ENCODE measurements at regions not wholly inside any gene's neighbourhood (a gene's known extent, or its start where the extent isn't known, plus 50 kb on each side); places are given as distances from the start of the nearest gene placed in this dataset.

GRCh38 chr5:56313596-56313995 lies 80.5 kb upstream of the ANKRD55 start:
- Histone ChIP-seq H3K27ac (no peak overlapping the region), H3K27me3 (ENCODE audit: insufficient read depth in 3 of 3, low read length in 2 of 3) (no peaks in the 10 kb centered on the region), H3K9me3 (no peaks in the 10 kb centered on the region), H3K36me3 (ENCODE audit: insufficient read depth in 1 of 2, low read depth in 1 of 2) (no peaks in the 10 kb centered on the region), H3K4me1 (no peaks in the 10 kb centered on the region), H3K4me3 (no peak overlapping the region)
- intact Hi-C loops (cut with DNase I), result no loop called here
- no peak for TF ChIP-seq CTCF (IDR thresholded peaks at IDR 0.05)
- DNase-seq (no peak), ATAC-seq (no peak)

- no peaks in the 10 kb centered on the region for H3K36me3 ChIP-seq (ENCODE audit: insufficient read depth in 1 of 2, low read depth in 1 of 2)
- DNase-seq (no peak), ATAC-seq (no peak)
- no peaks in the 10 kb centered on the region for H3K4me1 ChIP-seq
- no peak for TF ChIP-seq CTCF (IDR thresholded peaks at IDR 0.05)
- intact Hi-C loops (cut with DNase I), result no loop called here
- 81 to 95% (median 92%) methylated on average over 5 of the region's 5 CpGs for WGBS, 3 donors
- H3K27ac ChIP-seq, result no peak overlapping the region
- no peak overlapping the region for H3K4me3 ChIP-seq
- H3K27me3 ChIP-seq (ENCODE audit: insufficient read depth in 3 of 3, low read length in 2 of 3), result no peaks in the 10 kb centered on the region
- no peaks in the 10 kb centered on the region for H3K9me3 ChIP-seq
Observed at GRCh38 chr5:56313004-56313531, 79.9 kb upstream of the ANKRD55 start.

GRCh38 chr5:56311306-56311905 lies 78.3 kb upstream of the ANKRD55 start:
- no peak for ATAC-seq
- no peak for TF ChIP-seq CTCF (IDR thresholded peaks at IDR 0.05)
- intact Hi-C loops (cut with DNase I), result no loop called here
- no peaks in the 10 kb centered on the region for H3K4me1 ChIP-seq
- no peaks in the 10 kb centered on the region for H3K27me3 ChIP-seq (ENCODE audit: insufficient read depth in 3 of 3, low read length in 2 of 3)
- no peak for DNase-seq
- 53 to 62% (median 56%) methylated on average over 5 of the region's 5 CpGs for WGBS, 3 donors
- H3K9me3 ChIP-seq, result no peaks in the 10 kb centered on the region
- H3K36me3 ChIP-seq (ENCODE audit: insufficient read depth in 1 of 2, low read depth in 1 of 2), result no peaks in the 10 kb centered on the region
- H3K27ac ChIP-seq, result no peak overlapping the region
- H3K4me3 ChIP-seq, result no peak overlapping the region

GRCh38 chr5:56310711-56311204 lies 77.6 kb upstream of the ANKRD55 start:
- no peak overlapping the region for H3K4me3 ChIP-seq
- WGBS, 3 donors, result 52 to 54% (median 53%) methylated on average over 7 of the region's 7 CpGs
- TF ChIP-seq CTCF (IDR thresholded peaks at IDR 0.05), result no peak
- no peaks in the 10 kb centered on the region for H3K27me3 ChIP-seq (ENCODE audit: insufficient read depth in 3 of 3, low read length in 2 of 3)
- no peaks in the 10 kb centered on the region for H3K9me3 ChIP-seq
- ATAC-seq (no peak), DNase-seq (no peak)
- no peaks in the 10 kb centered on the region for H3K4me1 ChIP-seq
- intact Hi-C loops (cut with DNase I), result no loop called here
- no peaks in the 10 kb centered on the region for H3K36me3 ChIP-seq (ENCODE audit: insufficient read depth in 1 of 2, low read depth in 1 of 2)
- H3K27ac ChIP-seq, result no peak overlapping the region

Data from psoas muscle (tissue), 7 donors.